RPMI8226 (cell line): ENCODE measurements at regions not wholly inside any gene's neighbourhood (a gene's known extent, or its start where the extent isn't known, plus 50 kb on each side); places are given as distances from the start of the nearest gene placed in this dataset.

Experiments used
- DNase-seq: peaks from one replicate; pipeline ENCODE4 v3.0.0-alpha.2; 2015

- DNase-seq: no peak
These were observed 54.5 kb upstream of the C4orf54 start for GRCh38 chr4:99712099-99712498.

- no peak for DNase-seq
These were observed 54.0 kb upstream of the C4orf54 start for GRCh38 chr4:99711657-99712056.

- DNase-seq: peak; percentile 20
These were observed 53.2 kb upstream of the C4orf54 start for GRCh38 chr4:99710681-99711345.

- no peak for DNase-seq
These were observed 52.4 kb upstream of the C4orf54 start for GRCh38 chr4:99710020-99710419.

- no peak for DNase-seq
These were observed 50.9 kb upstream of the C4orf54 start for GRCh38 chr4:99708551-99708950.
